ENCODE measurements at regions not wholly inside any gene's neighbourhood (a gene's known extent, or its start where the extent isn't known, plus 50 kb on each side); places are given as distances from the start of the nearest gene placed in this dataset.
A peak's percentile ranks its signal among the peaks of the same experiment; 100 is the strongest.

DNA sequence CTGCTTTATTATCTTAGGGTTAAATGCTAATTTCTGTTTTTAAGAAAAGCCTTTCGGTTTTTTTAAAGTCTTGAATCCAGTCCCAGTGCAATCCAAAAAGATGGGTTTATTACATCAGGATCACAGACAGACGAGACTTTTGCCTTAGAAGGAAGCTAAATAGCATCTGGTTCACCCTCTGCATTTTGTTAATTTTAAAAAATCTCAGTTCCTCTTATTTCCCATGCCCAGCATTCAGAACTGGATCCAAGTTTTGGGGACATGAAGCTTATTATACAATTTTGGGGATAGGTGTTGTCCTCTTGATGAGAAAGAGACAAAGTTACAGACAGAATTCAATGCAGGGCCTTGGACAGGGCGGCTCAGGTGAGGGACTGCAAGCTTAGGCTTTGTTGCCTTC, 181.5 kb upstream of the LYSMD4 start (continued):
- TF ChIP-seq, protein P1, sequence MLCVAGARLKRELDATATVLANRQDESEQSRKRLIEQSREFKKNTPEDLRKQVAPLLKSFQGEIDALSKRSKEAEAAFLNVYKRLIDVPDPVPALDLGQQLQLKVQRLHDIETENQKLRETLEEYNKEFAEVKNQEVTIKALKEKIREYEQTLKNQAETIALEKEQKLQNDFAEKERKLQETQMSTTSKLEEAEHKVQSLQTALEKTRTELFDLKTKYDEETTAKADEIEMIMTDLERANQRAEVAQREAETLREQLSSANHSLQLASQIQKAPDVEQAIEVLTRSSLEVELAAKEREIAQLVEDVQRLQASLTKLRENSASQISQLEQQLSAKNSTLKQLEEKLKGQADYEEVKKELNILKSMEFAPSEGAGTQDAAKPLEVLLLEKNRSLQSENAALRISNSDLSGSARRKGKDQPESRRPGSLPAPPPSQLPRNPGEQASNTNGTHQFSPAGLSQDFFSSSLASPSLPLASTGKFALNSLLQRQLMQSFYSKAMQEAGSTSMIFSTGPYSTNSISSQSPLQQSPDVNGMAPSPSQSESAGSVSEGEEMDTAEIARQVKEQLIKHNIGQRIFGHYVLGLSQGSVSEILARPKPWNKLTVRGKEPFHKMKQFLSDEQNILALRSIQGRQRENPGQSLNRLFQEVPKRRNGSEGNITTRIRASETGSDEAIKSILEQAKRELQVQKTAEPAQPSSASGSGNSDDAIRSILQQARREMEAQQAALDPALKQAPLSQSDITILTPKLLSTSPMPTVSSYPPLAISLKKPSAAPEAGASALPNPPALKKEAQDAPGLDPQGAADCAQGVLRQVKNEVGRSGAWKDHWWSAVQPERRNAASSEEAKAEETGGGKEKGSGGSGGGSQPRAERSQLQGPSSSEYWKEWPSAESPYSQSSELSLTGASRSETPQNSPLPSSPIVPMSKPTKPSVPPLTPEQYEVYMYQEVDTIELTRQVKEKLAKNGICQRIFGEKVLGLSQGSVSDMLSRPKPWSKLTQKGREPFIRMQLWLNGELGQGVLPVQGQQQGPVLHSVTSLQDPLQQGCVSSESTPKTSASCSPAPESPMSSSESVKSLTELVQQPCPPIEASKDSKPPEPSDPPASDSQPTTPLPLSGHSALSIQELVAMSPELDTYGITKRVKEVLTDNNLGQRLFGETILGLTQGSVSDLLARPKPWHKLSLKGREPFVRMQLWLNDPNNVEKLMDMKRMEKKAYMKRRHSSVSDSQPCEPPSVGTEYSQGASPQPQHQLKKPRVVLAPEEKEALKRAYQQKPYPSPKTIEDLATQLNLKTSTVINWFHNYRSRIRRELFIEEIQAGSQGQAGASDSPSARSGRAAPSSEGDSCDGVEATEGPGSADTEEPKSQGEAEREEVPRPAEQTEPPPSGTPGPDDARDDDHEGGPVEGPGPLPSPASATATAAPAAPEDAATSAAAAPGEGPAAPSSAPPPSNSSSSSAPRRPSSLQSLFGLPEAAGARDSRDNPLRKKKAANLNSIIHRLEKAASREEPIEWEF (CRISPR knock-in tag; IDR thresholded peaks at IDR 0.05): no peak
- TF ChIP-seq MED1 (CRISPR knock-in tag; IDR thresholded peaks at IDR 0.05; ENCODE audit: borderline replicate concordance): no peak

DNA sequence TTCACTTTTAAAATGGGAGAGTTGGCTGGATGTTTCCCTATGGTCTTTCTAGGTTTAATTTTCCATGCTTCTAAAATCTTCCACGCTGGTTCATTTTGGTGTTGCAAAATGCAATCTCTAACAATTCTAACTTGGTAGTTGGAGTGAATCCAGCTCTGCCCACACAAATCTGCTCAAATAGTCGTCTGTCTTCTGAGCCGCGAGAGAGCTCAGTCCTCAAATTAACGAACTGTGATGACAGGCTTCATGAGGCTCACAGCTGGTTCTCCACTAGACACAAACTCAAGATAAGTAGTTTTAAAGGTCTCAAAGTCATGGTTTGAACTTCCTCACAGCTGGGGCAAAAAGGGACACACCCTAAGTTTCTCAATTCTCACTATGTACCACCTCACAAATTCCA, 178.6 kb upstream of the LYSMD4 start:
- Histone ChIP-seq H2AFZ (ENCODE audit: low read depth, low read length) (no peak overlapping the region), H3K79me2 (ENCODE audit: control insufficient read depth, insufficient read depth, low read length) (no peaks in the 10 kb centered on the region), H4K20me1 (replicated peaks; ENCODE audit: control insufficient read depth, insufficient read depth, low read length) (no peaks in the 10 kb centered on the region), H3K36me3 (ENCODE audit: control insufficient read depth, insufficient read depth, low read length) (no peaks in the 10 kb centered on the region), H3K27me3 (ENCODE audit: control insufficient read depth in 2 of 2, insufficient read depth in 2 of 2, low read length in 2 of 2) (peaks cover 4 to 29% of the 10 kb centered on the region in 2 experiments), H3K9me3 (replicated peaks; ENCODE audit: control insufficient read depth, insufficient read depth, low read depth, low read length) (no peaks in the 10 kb centered on the region), H3K4me3 (no peak overlapping the region), H3K4me2 (ENCODE audit: insufficient read depth, low read length) (no peak overlapping the region), H3K27ac (ENCODE audit: extremely low read depth, low read depth, low read length) (no peak overlapping the region), H3K9ac (ENCODE audit: insufficient read depth in 1 of 2, low read depth in 2 of 2, low read length in 2 of 2) (no peak overlapping the region), H3K9me1 (ENCODE audit: control insufficient read depth, insufficient read depth, low read length) (no peaks in the 10 kb centered on the region), H3K4me1 (replicated peaks in 1 of 2; ENCODE audit: control insufficient read depth in 2 of 2, insufficient read depth in 2 of 2, low read length in 2 of 2) (no peaks in the 10 kb centered on the region)
- no TSS peak for BruUV-seq (replicated peaks)
- TF ChIP-seq, protein P2, sequence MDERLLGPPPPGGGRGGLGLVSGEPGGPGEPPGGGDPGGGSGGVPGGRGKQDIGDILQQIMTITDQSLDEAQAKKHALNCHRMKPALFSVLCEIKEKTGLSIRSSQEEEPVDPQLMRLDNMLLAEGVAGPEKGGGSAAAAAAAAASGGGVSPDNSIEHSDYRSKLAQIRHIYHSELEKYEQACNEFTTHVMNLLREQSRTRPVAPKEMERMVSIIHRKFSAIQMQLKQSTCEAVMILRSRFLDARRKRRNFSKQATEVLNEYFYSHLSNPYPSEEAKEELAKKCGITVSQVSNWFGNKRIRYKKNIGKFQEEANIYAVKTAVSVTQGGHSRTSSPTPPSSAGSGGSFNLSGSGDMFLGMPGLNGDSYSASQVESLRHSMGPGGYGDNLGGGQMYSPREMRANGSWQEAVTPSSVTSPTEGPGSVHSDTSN (CRISPR knock-in tag; IDR thresholded peaks at IDR 0.05; ENCODE audit: low read depth): no peak
- TF ChIP-seq, protein P2 (tag; conservative IDR thresholded peaks at IDR 0.05; ENCODE audit: low read depth): peak; percentile 21; the same call in 1 of the 2 replicates
- no peak for TF ChIP-seq RFX1 (IDR thresholded peaks at IDR 0.05)
- intact Hi-C loops (cut with micrococcal nuclease): loop anchor here (10.0 kb wide), 1 partner anchor 507 kb away; no protein-coding TSS in a partner anchor
- ChIA-PET CTCF (ENCODE audit: low intra/inter-chr PET ratio) (no interaction called here), POLR2A (interaction anchor here (1.2 kb wide), 1 partner anchor 54 kb away, joined by 3 read pairs; no protein-coding TSS in a partner anchor)
- 1% methylated on average over 5 of the region's 5 CpGs for WGBS (ENCODE audit: insufficient coverage, low coverage, missing lambda C conversion rate)
- DNase-seq (ENCODE audit: extremely low read depth in 1 of 4, low spot score in 3 of 4) (no peak), FAIRE-seq (no peak), ATAC-seq (no peak)
- in situ Hi-C loops (cut with MboI): no loop called here
